Choroid plexus epithelial cell (primary cell): ENCODE measurements at regions not wholly inside any gene's neighbourhood (a gene's known extent, or its start where the extent isn't known, plus 50 kb on each side); places are given as distances from the start of the nearest gene placed in this dataset.

Experiments
- DNase-seq: peaks from one replicate; pipeline ENCODE4 v3.0.0-alpha.2; 2010; ENCODE audit warnings: low read depth
- H3K4me3 ChIP-seq: 2 replicates; pipeline ENCODE4 v1.5.1; 2011; ENCODE audit warnings: low read depth, mild to moderate bottlenecking, control low read depth, low read length, moderate library complexity
- TF ChIP-seq, protein P1 (sequence below): conservative IDR thresholded peaks from 2 replicates; pipeline ENCODE4 v1.5.1; 2011; ENCODE audit warnings: low read depth, mild to moderate bottlenecking, control low read depth, inconsistent platforms, low read length, moderate library complexity

DNA sequence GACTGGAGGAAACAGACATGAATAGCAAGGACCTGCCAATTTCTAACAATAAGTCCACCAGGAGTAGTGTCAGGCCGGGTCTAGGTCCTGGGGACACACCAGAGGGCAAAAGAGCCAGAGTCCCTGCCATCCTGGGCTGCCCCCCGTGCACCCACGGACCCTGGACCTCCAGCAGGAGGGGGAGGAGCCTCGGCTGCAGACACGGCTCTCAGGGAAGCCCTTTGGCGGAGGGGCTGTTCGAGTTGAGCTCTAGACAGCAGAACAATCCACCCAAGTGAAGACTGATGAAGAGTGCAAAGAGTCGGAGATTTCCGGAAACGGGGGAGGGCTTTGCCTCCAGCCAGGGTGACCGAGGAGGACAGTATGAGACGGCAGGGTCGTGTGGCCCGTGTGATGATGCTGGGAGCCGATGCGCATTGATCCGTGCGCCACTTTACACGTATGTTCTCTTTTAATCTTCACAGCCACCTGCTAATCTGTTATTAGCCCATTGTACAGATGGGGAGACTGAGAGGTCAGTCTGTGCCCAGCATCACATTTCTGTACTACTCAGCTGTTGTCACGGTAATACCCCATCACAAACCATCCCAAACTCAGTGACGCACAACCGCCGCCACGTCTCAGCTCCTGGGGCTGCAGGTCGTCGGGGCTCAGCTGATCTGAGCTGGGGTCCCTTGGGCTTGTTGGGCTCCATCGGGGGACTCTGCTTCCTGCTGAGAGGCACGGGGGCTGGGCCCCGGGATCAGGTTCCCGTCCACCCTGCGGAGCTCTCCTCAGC is 502.0 kb downstream of the PREX1 start:
- DNase-seq = no peak
- TF ChIP-seq, protein P1, sequence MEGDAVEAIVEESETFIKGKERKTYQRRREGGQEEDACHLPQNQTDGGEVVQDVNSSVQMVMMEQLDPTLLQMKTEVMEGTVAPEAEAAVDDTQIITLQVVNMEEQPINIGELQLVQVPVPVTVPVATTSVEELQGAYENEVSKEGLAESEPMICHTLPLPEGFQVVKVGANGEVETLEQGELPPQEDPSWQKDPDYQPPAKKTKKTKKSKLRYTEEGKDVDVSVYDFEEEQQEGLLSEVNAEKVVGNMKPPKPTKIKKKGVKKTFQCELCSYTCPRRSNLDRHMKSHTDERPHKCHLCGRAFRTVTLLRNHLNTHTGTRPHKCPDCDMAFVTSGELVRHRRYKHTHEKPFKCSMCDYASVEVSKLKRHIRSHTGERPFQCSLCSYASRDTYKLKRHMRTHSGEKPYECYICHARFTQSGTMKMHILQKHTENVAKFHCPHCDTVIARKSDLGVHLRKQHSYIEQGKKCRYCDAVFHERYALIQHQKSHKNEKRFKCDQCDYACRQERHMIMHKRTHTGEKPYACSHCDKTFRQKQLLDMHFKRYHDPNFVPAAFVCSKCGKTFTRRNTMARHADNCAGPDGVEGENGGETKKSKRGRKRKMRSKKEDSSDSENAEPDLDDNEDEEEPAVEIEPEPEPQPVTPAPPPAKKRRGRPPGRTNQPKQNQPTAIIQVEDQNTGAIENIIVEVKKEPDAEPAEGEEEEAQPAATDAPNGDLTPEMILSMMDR = no peak
- no peak overlapping the region for H3K4me3 ChIP-seq

DNA sequence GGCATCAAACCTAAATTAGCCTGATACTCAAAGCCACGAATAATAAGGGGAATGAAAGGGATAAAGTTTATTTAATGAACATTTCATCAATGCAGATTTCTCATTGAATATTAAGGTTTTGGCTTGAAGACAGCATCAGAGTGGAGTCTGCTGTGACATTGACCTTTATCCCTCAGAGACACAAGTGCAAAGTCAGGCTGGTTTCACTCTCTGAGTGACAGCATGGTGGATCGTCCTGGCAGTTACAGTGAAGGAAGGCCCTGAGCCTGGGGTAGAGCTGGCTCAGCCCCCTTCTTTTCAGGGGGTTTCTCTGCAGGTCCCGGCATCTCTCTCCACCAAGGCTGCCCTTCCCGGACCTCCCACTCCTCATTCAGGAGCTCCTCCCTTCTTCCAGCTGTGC is 503.1 kb downstream of the PREX1 start:
- DNase-seq = no peak
- H3K4me3 ChIP-seq = no peak overlapping the region
- TF ChIP-seq, protein P1 = no peak

DNA sequence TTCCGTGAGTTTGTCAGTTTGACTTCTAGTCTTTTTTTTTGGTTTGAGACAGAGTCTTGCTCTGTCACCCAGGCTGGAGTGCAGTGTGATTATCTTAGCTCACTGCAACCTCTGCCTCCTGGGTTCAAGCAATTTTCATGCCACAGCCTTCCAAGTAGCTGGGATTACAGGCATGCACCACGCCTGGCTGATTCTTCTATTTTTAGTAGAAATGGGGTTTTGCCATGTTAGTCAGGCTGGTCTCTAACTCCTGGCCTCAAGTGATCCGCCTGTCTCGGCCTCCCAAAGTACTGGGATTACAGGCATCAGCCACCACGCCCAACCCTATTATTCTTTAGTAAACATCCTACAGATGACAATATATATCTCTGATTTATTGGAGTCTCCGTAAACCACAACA is 506.5 kb downstream of the PREX1 start:
- TF ChIP-seq, protein P1 = no peak
- DNase-seq = no peak
- no peak overlapping the region for H3K4me3 ChIP-seq

DNA sequence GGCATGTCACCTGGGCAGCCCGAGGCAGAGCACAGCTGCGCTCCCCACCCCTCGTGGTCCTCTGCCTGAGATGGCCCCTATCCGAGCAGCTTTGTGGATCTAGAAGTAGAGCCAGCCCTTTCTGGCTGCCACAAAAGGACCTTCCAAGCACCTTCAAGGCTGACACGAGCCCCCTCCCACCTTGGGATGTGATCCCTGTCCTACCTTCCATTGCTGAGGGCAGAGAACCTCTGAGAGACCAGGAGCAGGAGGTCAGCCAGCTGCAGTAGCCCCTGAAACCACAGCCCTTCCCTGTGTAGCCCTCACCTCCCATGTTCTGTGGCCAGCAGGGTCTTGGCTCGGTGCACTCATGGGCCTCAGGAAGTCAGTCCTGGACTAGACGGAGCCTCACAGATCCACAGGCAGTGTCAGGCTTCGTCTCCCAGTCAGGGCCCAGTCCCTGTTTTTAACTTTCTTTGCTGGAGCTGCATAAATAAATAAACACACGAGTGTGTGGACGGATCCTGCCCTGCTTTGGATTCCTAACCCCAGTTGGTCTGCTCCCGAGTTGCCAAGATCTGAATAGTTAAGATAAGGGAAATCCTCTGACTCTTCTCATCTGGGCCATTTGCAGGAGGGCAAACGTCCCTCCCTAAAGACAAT is 507.7 kb downstream of the PREX1 start:
- peak; percentile 47 for DNase-seq
- TF ChIP-seq, protein P1 = no peak
- no peak overlapping the region for H3K4me3 ChIP-seq

DNA sequence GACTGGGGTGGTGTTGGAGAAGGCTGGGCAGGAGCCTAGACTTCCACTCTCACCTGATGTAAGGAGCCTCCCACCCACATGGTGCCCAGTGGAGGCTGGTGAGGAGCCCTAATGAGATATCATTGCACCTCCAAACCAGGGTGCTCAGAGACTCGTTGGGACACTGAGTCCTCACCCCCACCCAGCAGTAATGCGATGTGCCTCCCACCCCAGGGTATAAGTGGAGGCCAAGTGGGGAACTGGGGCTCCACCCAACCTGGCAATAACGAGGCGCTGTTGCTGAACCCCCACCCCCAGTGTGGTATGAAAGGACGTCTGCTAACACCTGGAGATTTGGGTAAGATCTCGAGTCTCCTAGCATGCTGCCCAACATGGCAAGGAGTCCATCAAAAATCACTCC is 510.2 kb downstream of the PREX1 start:
- DNase-seq = no peak
- H3K4me3 ChIP-seq = no peak overlapping the region
- TF ChIP-seq, protein P1 = no peak

DNA sequence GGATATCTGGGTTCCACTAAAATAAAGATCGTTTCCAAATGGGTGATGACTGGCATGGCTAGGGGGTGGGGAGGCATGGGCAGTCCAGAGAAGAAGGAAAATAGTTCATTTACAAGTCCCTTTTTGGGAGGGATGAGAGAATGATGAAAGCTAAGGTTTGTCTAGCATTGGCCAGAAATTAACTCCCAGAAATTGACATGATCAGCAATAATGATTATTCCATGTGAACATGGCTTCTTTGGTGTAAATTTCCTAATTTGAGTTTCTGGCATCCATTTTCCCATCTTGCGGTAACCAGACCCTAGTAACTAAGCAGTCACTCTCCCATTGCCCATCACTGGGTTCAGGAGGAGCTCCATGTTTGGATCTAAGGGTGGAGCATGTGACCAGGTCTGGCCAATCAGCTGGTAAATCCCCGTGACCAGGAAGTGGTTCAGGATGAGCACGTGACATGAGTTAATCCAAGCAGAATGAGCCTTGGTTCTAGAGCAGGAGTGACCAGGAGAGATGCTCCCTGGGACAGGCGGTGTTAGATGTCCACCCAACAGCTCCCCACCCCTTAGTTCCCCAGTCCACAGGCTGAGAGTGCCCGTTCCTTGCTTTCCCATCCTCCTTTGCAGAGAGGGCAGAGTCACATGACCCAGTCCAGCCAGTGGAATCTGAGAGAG is 512.7 kb downstream of the PREX1 start:
- H3K4me3 ChIP-seq = no peak overlapping the region
- TF ChIP-seq, protein P1 = no peak
- DNase-seq = no peak
